ENCODE measurements at regions not wholly inside any gene's neighbourhood (a gene's known extent, or its start where the extent isn't known, plus 50 kb on each side); places are given as distances from the start of the nearest gene placed in this dataset.

DNA sequence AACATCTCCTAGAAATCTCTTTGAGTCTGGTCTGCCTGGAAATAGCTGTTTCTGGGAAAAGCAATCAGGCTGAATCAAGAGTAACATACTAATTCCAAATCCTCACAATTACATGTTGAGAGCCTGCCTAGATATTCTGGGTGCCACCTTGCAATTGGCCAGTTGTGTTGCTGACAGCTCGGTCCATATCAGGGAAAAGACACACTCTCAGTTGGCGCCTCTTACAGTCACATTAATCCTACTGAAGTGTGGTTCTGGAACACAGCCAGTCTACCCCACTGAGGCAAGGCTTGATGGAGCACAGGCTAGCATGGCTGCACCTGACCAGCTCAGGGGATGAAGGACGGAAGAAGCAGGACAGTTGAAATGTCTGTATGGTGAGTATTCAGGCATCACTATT is 121.4 kb upstream of the TAB2 start:
- Histone ChIP-seq H3K27me3 (no peaks in the 10 kb centered on the region), H3K4me3 (no peak overlapping the region), H3K9me3 (peaks cover 2% of the 10 kb centered on the region; the same call in 1 of the 2 replicates), H3K36me3 (no peaks in the 10 kb centered on the region)
- no peak for DNase-seq

DNA sequence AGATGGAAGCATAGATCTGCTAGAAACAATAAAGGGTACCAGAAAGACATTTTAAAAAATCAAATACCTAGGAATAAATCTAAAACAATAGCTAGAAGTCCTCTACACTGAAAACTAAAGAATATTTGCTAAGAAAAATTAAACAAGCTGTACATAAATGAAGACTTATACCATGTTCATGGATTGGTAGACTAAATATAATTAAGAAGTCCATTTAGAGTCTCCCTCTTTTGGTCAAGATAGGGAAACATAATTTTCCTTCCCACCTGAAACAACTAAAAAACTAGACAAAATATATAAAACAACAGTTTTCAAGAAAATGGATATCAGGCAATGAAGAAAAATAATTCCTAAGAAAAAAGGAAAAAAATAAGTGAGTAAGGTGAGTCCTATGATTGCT is 120.0 kb upstream of the TAB2 start:
- H3K4me3 ChIP-seq = no peak overlapping the region
- DNase-seq = no peak
- no peaks in the 10 kb centered on the region for H3K36me3 ChIP-seq
- peaks cover 2% of the 10 kb centered on the region; the same call in 1 of the 2 replicates for H3K9me3 ChIP-seq
- H3K27me3 ChIP-seq = no peaks in the 10 kb centered on the region

DNA sequence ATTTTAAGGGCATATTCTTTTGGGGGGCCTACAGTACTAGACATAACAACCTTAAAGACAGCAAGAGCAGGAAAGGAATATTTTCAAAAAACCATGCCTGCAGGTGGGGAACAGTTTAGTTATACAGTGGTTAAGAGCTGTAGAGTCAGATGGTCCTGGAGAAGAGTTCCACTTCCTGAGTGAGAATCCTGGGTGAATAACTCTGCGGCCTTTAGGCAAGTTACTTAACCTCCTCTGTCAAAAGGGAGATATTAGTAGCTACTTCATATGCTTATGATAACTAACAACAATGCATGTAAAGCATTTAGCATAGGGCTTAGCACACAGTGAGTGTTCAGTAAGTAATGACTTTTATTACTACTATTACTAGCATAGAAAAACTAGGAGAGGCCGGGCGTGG is 119.2 kb upstream of the TAB2 start:
- Histone ChIP-seq H3K36me3 (no peaks in the 10 kb centered on the region), H3K9me3 (peaks cover 2% of the 10 kb centered on the region; the same call in 1 of the 2 replicates), H3K27me3 (no peaks in the 10 kb centered on the region), H3K4me3 (no peak overlapping the region)
- no peak for DNase-seq

DNA sequence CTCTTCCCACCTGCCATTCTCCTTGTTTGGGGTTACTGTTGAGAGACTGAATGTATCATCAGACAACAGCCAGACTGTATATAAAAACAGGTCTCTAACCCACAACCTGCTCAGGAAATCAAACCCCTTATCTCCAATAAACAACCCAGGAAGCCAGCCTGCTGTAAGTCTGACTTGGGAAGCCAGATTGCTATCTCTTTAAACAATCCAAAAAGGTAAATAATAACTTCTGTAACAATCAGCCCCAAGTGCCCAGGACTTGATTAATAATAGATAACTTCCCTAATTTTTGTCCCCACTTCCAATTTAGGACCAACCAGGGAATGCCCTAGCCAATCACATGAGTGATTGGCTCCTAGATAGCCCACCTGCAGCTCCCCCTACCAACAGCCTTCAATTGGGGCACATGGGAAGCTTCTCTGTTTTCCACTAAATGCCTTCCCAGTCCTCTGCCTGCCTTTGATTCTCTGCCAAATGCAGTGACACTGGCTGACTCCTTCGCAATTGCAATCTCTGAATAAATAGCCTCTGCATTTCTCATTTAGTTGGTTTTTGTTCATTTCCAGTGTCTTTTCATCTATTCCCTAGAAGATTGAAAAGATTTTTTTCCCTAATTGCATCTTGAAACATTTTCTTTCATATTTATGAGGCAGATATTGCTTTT is 117.1 kb upstream of the TAB2 start:
- Histone ChIP-seq H3K4me3 (no peak overlapping the region), H3K36me3 (no peaks in the 10 kb centered on the region), H3K9me3 (peaks cover 2% of the 10 kb centered on the region; the same call in 1 of the 2 replicates), H3K27me3 (no peaks in the 10 kb centered on the region)
- DNase-seq = no peak

DNA sequence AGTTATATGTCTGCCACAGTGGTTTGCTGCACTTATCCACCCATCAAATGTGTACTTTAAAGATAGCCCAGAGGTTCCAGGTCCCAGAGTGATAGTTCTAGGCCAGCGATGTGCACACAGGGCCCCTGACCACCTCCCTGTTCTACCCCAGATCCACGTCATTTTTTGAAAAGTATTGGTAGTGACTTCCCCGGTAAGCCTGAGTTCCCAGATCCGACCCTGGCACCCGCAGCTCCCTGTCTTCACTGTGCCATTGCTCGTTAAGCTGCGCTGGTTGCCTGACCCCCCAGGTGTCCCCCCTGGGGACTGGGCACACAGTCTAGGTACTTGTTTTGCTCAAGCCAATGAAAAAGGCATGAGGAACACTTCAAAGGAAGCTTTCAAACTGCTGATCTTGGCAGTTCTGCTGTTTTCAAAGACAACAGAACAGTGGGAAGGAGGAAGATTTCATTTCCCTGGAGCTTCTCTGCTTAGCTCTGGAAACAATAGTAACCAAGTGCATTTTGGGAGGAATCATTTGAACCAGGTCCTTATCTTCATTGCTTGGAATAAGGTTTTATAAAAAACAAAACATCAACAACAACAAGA is 116.3 kb upstream of the TAB2 start:
- no peaks in the 10 kb centered on the region for H3K36me3 ChIP-seq
- DNase-seq = no peak
- H3K27me3 ChIP-seq = no peaks in the 10 kb centered on the region
- H3K4me3 ChIP-seq = no peak overlapping the region
- H3K9me3 ChIP-seq = peaks cover 2% of the 10 kb centered on the region; the same call in 1 of the 2 replicates

DNA sequence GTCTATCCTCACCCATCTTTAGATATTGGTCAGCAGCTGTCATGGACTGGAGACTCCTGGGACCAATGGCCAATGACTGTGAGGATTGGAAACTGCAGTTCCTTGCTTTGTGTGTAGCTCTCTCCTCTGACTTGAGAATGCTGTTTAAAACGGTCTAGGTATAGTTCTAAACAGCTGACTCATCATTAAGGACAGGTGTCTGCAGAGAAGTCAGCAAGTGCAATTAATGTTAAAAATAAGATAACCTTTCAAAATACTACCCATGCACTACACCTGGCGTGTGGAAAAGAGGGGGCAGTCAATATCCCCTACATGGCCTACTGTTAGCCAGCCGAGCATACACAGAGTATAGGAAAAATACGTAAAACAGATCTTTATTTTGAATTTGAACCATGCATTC is 115.4 kb upstream of the TAB2 start:
- Histone ChIP-seq H3K9me3 (no peaks in the 10 kb centered on the region; the same call in 1 of the 2 replicates), H3K27me3 (no peaks in the 10 kb centered on the region), H3K36me3 (no peaks in the 10 kb centered on the region), H3K4me3 (no peak overlapping the region)
- no peak for DNase-seq

DNA sequence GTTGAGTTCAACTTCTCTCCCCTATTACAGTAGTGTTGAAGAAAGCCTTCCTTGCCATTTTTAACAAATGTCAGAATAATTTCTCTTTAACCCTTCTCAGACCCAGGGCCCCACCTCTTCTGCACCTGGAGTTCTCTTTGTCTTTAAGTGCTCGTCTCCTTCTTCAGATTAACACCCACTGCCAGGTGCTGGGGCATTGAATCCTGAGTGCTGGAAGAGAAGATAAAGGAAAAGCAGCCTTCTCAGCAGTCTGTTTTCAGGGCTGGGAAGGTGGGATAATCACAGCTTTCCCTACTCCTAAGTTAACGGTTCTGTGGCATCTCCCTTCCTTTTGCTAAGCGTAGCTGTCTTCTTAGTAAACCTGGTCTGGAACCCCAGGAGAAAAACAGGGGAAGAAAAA is 114.6 kb upstream of the TAB2 start:
- Histone ChIP-seq H3K4me3 (no peak overlapping the region), H3K36me3 (no peaks in the 10 kb centered on the region), H3K9me3 (no peaks in the 10 kb centered on the region), H3K27me3 (no peaks in the 10 kb centered on the region)
- DNase-seq = no peak

DNA sequence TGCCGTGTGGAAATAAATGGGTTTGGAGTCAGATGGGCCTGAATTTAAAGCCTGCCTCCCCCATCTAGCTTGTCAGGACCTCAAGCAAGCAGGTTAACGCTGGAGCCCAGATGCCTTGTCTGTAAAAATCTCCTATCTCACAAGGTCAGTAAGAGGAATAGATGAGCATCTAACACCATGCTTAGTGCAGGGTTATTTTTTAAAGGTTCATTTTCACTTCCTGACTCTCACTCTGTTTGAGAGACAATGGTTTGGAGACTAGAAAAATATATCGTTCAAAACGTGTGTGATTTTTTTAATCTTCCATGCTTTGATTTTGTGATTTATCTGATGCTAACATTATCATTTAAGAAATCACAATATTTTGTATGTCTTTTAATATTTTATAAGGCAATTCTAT is 114.0 kb upstream of the TAB2 start:
- DNase-seq = no peak
- Histone ChIP-seq H3K4me3 (no peak overlapping the region), H3K9me3 (no peaks in the 10 kb centered on the region), H3K36me3 (no peaks in the 10 kb centered on the region), H3K27me3 (no peaks in the 10 kb centered on the region)

DNA sequence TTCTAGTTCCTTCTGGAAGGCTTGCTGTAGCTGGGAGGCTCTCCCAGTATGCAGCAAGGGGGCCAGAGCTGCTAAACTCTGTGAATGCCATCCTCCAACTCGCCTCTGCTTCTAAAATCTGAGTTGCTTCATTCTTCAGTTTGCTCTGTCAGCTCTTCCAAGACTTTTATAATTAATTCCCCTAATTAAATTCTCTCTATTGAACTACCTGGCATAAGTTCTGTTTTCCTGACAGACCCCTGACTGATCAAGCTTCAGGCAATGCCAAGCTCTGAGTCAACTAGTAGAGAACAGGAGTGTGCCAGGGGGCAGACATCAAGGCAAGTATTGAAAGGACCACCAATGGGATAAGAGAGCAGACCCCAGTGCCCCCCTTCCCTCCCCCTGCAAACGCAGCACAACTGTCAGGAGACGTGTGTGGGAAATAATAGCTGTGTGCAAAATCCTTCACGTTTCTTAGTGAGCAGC is 109.3 kb upstream of the TAB2 start:
- no peaks in the 10 kb centered on the region for H3K36me3 ChIP-seq
- H3K9me3 ChIP-seq = no peaks in the 10 kb centered on the region
- H3K27me3 ChIP-seq = no peaks in the 10 kb centered on the region
- no peak for DNase-seq
- H3K4me3 ChIP-seq = no peak overlapping the region

DNA sequence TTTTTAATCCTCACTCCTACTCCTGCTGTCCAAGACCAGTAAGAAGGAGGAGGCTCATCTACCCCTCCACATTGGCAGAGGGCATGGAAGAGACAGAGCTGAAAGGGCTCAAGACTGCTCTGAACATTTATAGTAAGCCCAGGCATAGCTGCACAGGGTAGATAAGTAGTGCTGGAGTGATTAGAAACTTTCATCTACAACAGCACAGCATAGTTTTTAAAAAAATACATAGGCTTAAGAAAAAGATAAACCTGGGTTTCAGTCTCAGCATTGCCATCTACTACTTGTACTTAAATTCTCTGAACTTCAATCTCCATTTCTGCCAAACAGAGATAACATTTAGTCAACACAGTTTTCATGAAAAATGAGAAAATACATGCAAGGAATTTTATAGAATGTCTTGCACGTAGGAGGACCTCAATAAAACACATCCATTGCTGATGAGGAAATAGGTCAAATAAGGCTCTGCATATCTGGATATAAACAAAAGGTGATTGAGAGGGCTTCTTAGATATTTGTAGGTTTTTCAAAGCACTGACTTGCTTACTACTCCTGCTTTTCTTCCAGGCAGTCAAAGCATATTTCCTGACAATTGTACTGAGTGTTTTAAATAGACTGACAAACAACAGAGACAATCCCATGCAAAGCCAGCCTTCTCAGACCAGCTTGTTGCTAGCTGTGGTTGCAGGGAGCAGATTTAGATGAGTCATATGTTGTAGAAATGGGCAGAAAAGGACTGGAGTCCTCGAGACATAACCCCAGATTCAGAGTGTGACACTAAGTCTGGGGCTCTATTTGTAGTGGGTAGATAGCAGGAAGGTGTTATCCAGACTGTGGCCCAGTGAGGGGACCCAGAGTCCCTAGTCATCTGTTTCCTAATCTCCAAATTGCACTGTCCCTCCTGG is 107.4 kb upstream of the TAB2 start:
- DNase-seq = no peak
- H3K4me3 ChIP-seq = no peak overlapping the region
- no peaks in the 10 kb centered on the region for H3K27me3 ChIP-seq
- no peaks in the 10 kb centered on the region for H3K9me3 ChIP-seq
- no peaks in the 10 kb centered on the region for H3K36me3 ChIP-seq

DNA sequence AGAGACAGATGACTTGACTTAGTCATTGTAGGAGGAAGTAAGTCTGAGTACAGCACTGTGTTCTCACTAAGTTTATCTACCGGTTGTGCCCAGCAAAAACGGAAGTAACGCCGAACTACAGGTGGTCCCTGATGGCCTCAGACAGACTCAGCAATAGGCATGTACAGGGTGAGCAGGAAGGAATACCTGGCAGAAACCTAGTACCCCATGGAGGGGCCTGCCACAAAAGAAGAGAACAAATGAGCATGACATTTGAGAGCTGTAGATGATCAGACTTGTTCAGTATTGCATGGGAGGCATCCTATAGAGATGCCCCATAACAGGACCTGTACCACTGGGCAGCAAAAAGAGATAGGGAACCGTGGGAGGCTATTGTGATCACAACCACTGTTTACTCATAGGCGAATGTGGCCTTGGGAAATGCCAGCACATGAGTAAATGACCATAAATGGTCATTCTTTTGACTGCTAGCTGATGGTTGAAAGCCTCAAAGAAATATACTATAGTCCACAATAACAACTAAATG is 106.4 kb upstream of the TAB2 start:
- H3K27me3 ChIP-seq = no peaks in the 10 kb centered on the region
- no peaks in the 10 kb centered on the region for H3K36me3 ChIP-seq
- no peak overlapping the region for H3K4me3 ChIP-seq
- DNase-seq = no peak
- H3K9me3 ChIP-seq = no peaks in the 10 kb centered on the region

DNA sequence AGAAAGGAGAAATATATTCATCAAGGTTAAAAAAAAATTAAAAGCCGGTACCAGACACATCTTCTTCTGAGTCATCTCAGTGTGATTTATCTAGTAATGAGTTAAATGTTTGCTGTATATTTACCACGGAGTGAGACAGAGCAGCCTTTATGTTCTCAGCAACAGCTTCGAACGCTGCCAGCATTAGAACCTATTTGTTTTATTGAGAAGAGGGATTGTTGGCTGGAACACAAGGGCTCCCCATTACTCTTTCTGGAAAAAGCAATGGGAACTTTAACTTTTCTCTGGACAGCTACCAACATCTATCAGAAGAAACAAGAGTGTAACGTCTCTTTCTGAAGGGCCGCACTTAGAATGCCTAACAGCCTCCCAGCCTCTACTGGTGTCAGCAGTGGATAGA is 105.3 kb upstream of the TAB2 start:
- H3K4me3 ChIP-seq = no peak overlapping the region
- no peaks in the 10 kb centered on the region for H3K36me3 ChIP-seq
- no peaks in the 10 kb centered on the region for H3K27me3 ChIP-seq
- no peaks in the 10 kb centered on the region for H3K9me3 ChIP-seq
- no peak for DNase-seq

DNA sequence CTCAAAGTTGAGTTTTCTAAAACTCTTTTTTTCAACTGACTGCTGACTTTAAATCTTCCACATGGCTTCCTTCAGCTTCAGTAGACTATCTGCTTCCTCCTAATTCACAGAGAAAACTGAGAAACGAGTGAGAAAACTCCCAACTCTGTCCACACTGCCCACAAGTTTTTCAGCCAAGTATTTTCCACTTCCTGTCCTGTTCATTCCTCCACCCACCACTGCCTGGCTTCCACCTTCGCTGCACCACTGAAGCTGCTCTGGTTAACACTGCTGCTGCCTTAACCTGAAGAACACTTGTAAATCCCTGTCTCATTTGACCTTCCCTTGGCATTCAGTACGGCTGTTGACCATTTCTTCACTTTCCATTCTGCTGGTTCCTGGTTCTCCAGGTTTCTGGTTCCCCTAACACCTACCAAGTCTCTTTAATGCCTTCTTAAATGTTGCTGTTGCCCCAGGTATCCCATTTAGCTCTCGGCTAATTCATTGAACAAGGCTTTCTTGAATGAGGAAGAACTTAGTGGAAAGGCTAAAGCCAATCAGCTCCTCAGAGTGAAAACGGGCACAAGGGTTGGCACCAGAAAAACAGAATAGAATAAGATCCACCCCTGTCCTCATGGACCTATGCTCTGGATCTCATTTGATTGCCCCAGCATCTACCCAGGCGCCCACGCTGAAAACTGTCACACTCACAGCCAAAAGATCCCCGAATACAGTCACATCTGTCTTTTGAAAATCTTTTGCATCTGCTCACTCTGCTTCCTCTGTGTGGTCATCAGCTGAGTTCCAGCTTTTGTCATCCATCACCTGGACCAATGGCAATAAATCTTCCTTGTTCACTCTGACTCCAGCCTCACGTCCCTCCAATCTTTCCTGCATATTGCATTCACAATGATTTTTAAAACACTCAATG is 104.4 kb upstream of the TAB2 start:
- Histone ChIP-seq H3K4me3 (no peak overlapping the region), H3K27me3 (no peaks in the 10 kb centered on the region), H3K9me3 (no peaks in the 10 kb centered on the region), H3K36me3 (no peaks in the 10 kb centered on the region)
- no peak for DNase-seq

DNA sequence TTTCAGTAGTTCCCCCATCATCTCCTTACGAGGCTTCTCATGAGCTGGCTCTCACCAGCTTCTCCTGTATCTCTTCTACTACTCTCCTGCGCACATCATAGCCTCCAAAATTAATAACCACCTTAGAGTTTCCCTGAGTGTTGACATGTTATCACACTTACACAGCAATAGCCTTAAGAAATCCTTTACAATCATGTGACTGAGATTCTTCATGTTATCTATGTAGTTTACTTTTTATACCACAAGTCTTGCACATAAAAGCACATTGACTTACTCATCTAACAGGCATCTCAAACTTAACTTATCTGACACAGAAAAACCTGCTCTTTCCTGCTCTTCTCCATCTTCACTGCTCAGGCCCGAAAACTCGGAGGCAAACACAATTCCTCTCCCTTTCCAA is 103.7 kb upstream of the TAB2 start:
- DNase-seq = no peak
- H3K9me3 ChIP-seq = no peaks in the 10 kb centered on the region
- H3K4me3 ChIP-seq = no peak overlapping the region
- no peaks in the 10 kb centered on the region for H3K36me3 ChIP-seq
- H3K27me3 ChIP-seq = no peaks in the 10 kb centered on the region

DNA sequence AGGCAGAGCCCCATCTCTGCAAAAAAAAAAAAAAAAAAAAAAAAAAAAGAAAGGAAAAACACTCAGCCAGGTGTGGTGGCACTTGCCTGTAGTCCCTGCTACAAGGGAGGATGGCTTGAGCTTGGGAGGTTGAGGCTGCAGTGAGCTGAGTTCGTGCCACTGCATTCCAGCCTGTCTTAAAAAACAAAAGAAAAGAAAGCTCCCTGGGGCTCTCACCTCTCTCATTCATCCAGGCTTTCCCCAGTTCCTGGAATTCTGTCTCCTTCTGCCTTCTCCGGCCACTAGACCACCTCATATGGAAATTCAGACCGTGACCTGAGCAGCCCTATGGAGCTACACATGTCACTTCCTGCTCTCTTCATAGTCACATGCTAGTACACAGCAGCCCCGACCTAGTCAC is 101.1 kb upstream of the TAB2 start:
- no peak for DNase-seq
- H3K27me3 ChIP-seq = no peaks in the 10 kb centered on the region

DNA sequence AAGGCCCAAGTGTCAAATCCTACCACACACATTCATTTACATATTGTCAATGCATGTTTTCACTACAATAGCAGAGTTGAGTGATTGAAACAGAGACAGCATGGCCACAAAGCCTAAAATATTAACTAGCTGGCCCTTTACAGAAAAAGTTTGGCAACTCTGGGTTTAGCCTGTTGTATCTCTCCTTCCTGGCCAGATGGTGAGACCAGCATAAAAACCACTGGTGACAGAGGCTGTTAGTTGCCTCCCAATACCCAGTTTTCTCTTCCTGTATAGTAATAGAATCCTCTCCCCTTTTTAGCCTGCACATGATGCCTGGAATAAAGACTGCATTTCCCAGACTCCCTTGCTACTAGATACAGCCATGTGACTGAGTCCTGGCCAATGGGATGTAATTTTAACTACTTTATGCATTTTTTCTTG is 100.0 kb upstream of the TAB2 start:
- no peaks in the 10 kb centered on the region for H3K36me3 ChIP-seq
- no peaks in the 10 kb centered on the region for H3K27me3 ChIP-seq
- no peak for DNase-seq
- no peak overlapping the region for H3K4me3 ChIP-seq
- H3K9me3 ChIP-seq = no peaks in the 10 kb centered on the region

More for the DNA sequence above, 101.1 kb upstream of the TAB2 start:
- Histone ChIP-seq H3K36me3 (no peaks in the 10 kb centered on the region), H3K9me3 (no peaks in the 10 kb centered on the region), H3K4me3 (no peak overlapping the region)

Data from MG63 (cell line).